GM12878 (cell line): ENCODE measurements at regions not wholly inside any gene's neighbourhood (a gene's known extent, or its start where the extent isn't known, plus 50 kb on each side); places are given as distances from the start of the nearest gene placed in this dataset.

ENCODE experiments used
- CTCF ChIP-seq, 3 experiments: IDR thresholded peaks in 2 of 3; conservative IDR thresholded peaks in 1 of 3; 2 replicates each; pipeline ENCODE4 v1.5.1; 2011; ENCODE audit warnings: low read depth in 3 of 3, low read length in 3 of 3, mild to moderate bottlenecking in 3 of 3, control low read depth in 2 of 3, moderate library complexity in 2 of 3, inconsistent platforms in 1 of 3, mixed read lengths in 1 of 3; ENCODE audit not compliant: control insufficient read depth in 2 of 3, insufficient read depth in 1 of 3; ENCODE audit errors: extremely low read depth in 1 of 3
- EZH2 ChIP-seq: IDR thresholded peaks from 2 replicates; pipeline ENCODE4 v1.6.1; 2012; ENCODE audit warnings: low read depth, mild to moderate bottlenecking, control low read depth, inconsistent platforms, low read length, borderline replicate concordance; ENCODE audit not compliant: control insufficient read depth
- JUND ChIP-seq: IDR thresholded peaks from 2 replicates; pipeline ENCODE4 v1.6.1; 2012; ENCODE audit warnings: low read depth, mild to moderate bottlenecking, low read length, improper control_type of control experiment, moderate library complexity
- MYC ChIP-seq: IDR thresholded peaks from 2 replicates; pipeline ENCODE4 v1.6.1; 2011; ENCODE audit warnings: mild to moderate bottlenecking, low read length, moderate library complexity, inconsistent platforms; ENCODE audit not compliant: insufficient read depth, insufficient replicate concordance, insufficient read length, severe bottlenecking
- NR2C1 ChIP-seq: fragments of 450-650 bp; IDR thresholded peaks from 2 replicates; pipeline ENCODE4 v1.6.1; 2017; ENCODE audit warnings: antibody characterized with exemption, mild to moderate bottlenecking, moderate library complexity
- NRF1 ChIP-seq: conservative IDR thresholded peaks from 2 replicates; pipeline ENCODE4 v1.6.1; 2011; ENCODE audit warnings: mild to moderate bottlenecking, low read depth, low read length, improper control_type of control experiment
- YY1 ChIP-seq: IDR thresholded peaks from 2 replicates; pipeline ENCODE4 v1.6.1; 2011; ENCODE audit warnings: low read depth, mild to moderate bottlenecking, low read length
- ZZZ3 ChIP-seq: IDR thresholded peaks from 2 replicates; pipeline ENCODE4 v1.6.1; 2011; ENCODE audit warnings: low read depth; ENCODE audit not compliant: control insufficient read depth, insufficient read length

DNA sequence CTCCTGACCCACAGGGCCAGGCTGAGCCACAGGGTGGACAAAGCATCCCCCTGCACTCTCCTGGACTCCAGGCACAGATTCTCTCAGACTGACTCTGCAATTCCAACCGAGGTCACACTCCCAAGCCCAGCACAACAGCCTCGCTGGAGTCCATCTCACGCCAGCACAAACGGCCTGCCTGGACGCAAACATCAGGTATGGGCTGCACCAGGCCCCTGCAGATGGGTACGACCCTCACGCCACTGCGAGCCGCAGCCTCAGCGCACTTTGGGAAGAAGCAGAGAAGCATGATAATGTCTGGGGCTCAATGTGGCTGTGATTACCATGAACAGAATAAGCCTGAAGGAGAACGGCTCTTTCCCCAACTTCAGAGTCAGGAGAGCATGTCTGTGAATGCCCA is 66.4 kb upstream of the CFAP46 start:
- no peak for TF ChIP-seq NRF1
- no peak for TF ChIP-seq JUND
- no peak for TF ChIP-seq CTCF (IDR thresholded peaks at IDR 0.05 in 2 of 3, conservative IDR thresholded peaks at IDR 0.05 in 1 of 3; ENCODE audit: control insufficient read depth in 2 of 3, extremely low read depth in 1 of 3, insufficient read depth in 1 of 3, low read depth in 3 of 3, low read length in 3 of 3)
- no peak for TF ChIP-seq EZH2
- TF ChIP-seq MYC: no peak
- no peak for TF ChIP-seq YY1
- no peak for TF ChIP-seq NR2C1
- no peak for TF ChIP-seq ZZZ3
